Fibroblast of skin of right biceps (primary cell): ENCODE measurements at regions not wholly inside any gene's neighbourhood (a gene's known extent, or its start where the extent isn't known, plus 50 kb on each side); places are given as distances from the start of the nearest gene placed in this dataset.

Experiments
- DNase-seq: peaks from one replicate; pipeline ENCODE4 v3.0.0-alpha.2; 2013

- DNase-seq = no peak
Observed at GRCh38 chr10:124240839-124241291, 147.5 kb upstream of the CHST15 start.

- no peak for DNase-seq
Observed at GRCh38 chr10:124239696-124240095, 146.3 kb upstream of the CHST15 start.

- no peak for DNase-seq
Observed at GRCh38 chr10:124239134-124239533, 145.7 kb upstream of the CHST15 start.

DNA sequence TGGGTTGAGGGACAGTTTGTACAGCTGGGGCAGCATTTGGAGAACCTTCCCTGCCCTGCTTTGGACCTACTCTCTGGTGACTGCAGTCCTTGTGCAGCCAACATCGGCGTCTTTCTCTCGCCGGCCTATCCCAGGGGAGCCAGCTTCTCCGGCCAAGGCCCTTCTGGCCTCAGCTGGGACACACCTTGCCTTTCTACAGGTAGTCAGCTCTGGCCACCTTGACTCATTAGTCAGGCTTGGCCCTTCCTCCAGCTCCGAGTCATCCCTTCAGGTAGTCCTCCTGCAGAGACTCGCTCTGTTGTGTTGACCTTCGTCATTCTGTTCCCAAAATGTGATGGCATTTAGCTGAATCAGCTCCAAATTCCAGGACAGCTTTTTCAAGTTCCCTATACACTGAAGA lies 145.0 kb upstream of the CHST15 start:
- no peak for DNase-seq

GRCh38 chr10:124237282-124237961 lies 144.0 kb upstream of the CHST15 start:
- DNase-seq = no peak

DNA sequence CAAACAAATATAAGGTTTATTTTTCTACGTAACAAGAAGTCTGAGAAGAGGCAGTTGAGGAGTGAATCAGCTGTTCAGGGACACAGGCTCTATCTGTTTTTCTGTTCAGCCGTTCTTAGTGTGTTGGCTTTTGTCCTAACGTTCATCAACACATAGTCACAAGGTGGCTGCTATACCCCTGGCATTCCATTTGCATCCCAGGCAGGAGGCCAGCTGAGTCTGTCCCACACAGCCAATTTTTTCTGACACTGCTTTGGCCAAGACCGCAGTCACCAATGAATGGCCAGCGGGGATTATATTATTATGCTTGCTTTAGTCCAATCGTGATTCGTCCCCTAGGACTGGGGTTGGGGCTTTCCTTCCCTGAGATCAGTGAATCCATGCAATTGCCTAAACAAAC lies 143.4 kb upstream of the CHST15 start:
- DNase-seq = no peak

- no peak for DNase-seq
Observed at GRCh38 chr10:124236136-124236535, 142.7 kb upstream of the CHST15 start.

DNA sequence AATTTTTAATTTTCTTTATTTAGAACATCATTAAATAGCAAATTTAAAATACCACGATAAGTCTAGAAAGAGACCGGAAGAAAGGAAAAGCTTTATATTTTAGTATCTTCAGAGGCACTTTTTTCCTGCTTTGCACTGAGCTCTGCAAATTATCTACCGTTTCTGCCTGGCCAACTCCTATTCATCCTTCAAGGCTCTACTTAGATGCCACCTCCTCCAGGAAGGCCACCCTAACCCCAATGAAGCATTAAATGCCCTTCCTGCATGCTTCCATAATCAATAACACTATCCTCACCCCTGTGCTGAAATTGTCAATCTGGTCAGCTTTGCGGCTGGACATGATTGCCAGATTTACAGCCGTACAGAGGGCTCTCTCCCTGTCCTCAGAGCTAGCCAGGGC lies 141.8 kb upstream of the CHST15 start:
- DNase-seq = no peak

DNA sequence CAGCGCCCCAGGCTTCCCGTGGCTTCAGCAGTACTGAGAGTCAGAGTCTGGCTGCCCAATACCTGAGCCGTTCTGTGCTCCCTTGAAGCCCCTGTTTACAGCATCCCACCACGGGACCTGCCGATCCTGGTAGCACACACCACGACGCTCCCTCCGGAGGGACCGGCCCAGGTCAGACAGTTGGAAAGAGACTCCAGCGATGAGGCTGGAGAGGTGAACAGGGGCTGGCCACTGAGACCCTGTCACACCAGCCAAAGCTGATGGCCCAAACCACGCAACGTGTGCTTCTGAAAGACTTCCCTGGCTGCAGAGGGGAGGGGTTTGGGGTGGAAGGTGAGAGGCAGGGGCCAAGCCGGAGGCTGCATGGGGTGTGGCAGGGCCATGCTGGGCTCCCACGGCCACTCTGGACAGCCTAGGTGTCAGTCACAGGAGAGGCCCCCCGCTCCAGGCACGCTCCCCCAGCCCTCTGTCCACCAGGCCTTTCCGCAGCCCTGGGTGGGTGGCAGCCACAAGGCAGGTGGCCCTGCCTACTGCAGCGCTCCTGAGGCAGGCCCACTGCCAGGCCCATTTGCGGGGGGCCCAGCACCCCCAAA lies 140.2 kb upstream of the CHST15 start:
- DNase-seq = no peak

DNA sequence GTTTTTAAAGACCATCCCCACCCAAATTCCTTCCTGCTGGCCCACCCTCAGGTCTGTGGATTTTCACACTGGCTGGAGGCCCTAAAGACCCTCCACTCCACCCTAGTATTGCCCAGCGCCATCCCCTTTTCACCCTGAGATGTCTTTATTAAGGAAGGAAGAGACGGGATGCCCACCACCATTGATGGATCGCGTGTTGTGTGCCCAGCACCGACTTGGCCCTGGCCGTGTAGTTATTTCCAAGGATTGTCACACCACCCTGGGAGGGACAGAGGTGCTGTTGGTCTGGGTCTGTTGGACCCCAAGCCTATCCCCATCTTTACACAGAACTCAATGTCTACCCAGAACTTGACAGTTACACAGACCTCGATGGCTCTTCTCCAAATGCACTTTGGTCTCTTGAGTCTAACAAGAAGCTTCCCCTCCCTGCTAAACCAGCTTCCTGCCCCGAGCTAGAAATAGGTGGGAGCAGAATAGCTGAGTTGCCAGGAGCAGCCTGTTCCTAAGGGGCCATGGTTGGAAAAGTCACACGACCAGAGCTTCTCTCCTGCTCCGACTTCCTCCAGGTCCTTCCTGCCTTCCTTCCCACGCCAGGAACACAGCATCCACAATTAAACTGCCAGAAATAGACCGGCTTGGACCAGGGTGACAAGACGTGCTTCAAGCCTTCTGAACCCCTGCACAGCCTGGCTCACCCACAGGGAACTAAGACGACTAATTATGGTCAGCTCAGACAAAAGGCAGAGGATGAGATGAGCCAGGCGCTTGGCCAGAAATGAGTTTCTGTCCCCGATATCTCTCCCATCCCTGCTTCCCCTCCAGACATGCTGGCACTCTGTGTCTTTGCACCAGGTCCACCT lies 139.5 kb upstream of the CHST15 start:
- DNase-seq = no peak

- no peak for DNase-seq
Observed at GRCh38 chr10:124231168-124232155, 138.1 kb upstream of the CHST15 start.

- DNase-seq = no peak
Observed at GRCh38 chr10:124230635-124231167, 137.3 kb upstream of the CHST15 start.

- DNase-seq = no peak
Observed at GRCh38 chr10:124229989-124230634, 136.7 kb upstream of the CHST15 start.

- DNase-seq = no peak
Observed at GRCh38 chr10:124229201-124229988, 136.0 kb upstream of the CHST15 start.

DNA sequence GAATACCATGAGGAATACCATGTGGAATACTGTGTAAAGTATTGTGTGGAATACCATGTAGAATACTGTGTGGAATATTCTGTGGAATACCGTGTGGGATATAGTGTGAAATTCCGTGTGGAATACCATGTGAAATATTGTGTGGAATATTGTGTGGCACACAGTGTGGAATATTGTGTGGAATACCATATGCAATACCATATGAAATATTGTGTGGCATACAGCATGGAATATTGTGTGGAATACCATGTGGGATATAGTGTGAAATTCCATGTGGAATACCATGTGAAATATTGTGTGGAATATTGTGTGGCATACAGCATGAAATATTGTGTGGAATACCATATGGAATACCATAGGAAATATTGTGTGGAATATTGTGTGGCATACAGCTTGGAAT lies 135.1 kb upstream of the CHST15 start:
- DNase-seq = no peak

DNA sequence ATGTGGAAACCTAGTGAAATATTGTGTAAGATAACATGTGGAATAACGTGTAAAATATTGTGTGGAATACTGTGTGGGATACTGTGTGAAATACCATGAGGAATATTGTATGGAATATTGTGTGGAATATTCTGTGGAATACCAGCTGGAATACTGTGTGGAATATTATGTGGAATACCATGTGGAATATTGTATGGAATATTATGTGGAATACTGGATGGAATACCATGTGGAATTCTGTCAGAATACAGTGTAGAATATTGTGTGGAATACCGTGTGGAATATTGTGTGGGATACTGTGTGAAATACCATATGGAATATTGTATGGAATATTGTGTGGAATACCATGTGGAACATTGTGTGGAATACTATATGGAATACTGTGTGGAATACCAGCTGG lies 134.6 kb upstream of the CHST15 start:
- no peak for DNase-seq

DNA sequence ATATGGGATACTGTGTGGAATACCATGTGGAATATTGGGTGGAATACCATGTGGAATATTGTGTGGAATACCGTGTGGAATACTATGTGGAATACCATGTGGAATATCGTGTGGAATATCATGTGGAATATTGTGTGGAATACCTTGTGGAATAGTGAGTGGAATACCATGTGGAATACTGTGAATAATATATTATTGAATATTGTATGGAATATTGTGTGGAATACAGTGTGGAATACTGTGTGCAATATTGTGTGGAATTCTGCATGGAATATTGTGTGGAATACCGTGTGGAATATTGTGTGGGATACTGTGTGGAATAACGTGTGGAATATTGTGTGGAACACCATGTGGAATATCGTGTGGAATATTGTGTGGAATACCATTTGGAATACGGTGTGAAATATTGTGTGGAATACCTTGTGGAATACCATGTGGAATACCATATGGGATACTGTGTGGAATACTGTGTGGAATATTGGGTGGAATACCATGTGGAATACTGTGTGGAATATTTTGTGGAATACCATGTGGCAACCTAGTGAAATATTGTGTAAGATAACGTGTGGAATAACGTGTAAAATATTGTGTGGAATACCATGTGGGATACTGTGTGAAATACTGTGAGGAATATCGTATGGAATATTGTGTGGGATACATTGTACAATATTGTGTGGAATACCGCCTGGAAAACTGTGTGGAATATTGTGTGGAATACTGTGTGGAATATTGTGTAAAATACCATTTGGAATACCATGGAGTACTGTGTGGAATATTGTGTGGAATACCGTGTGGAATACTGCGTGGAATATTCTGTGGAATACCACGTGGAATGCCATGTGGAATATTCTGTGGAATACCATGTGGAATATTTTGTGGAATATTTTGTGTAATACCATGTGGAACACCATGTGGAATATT lies 133.9 kb upstream of the CHST15 start:
- no peak for DNase-seq

DNA sequence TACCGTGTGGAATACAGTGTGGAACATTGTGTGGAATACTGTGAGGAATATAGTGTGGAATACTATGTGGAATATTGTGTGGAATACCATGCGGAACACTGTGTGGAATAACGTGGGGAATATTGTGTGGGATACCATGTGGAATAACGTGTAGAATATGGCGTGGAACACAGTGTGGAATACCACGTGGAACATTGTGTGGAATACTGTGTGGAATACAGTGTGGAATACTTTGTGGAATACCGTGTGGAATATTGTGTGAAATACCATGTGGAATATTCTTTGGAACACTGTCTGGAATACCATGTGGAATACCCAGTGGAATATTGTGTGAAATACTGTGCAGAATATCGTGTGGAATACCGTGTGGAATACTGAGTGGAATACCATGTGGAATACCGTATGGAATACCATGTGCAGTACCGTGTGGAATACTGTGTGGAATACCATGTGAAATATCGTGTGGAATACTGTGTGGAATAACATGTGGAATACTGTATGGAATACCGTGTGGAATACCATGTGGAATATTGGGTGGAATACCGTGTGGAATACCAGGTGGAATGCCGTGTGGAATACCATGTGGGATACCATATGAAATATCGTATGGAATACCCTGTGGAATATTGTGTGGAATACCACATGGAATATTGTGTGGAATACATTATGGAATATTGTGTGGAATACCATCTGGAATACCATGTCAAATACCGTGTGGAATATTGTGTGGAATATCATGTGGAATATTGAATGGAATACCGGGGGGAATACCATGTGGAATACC lies 133.1 kb upstream of the CHST15 start:
- no peak for DNase-seq
